GM23338 (cell line): ENCODE measurements at regions not wholly inside any gene's neighbourhood (a gene's known extent, or its start where the extent isn't known, plus 50 kb on each side); places are given as distances from the start of the nearest gene placed in this dataset.

Experiments
- ATAC-seq: fragments of 200-7000 bp; cut with Tn5 transposase; 3 replicates; pipeline ENCODE4 v1.9.1; 2020
- DNase-seq: peaks from one replicate; pipeline ENCODE4 v3.0.0-alpha.2; 2015; ENCODE audit warnings: low spot score
- H2AFZ ChIP-seq: fragments of 200-600 bp; sonication (generic); 2 replicates; pipeline ENCODE4 v1.8.0; 2016; ENCODE audit warnings: antibody characterized with exemption, mild to moderate bottlenecking, moderate library complexity
- H3F3A ChIP-seq: fragments of 200-600 bp; sonication (generic); replicated peaks from 2 replicates; pipeline ENCODE4 v1.8.0; 2017; ENCODE audit warnings: antibody characterized with exemption, mixed run types, low read depth
- H3K27ac ChIP-seq: fragments of 200-600 bp; sonication (generic); 2 replicates; pipeline ENCODE4 v1.6.1; 2016; ENCODE audit warnings: low read depth
- H3K27me3 ChIP-seq: fragments of 200-600 bp; sonication (generic); 2 replicates; pipeline ENCODE4 v1.8.0; 2016; ENCODE audit warnings: mild to moderate bottlenecking, mixed run types, moderate library complexity; ENCODE audit not compliant: insufficient read depth
- H3K36me3 ChIP-seq: fragments of 200-600 bp; sonication (generic); 2 replicates; pipeline ENCODE4 v1.8.0; 2016; ENCODE audit warnings: mild to moderate bottlenecking; ENCODE audit not compliant: insufficient read depth
- H3K4me1 ChIP-seq: fragments of 200-600 bp; sonication (generic); 2 replicates; pipeline ENCODE4 v1.8.0; 2016; ENCODE audit warnings: mild to moderate bottlenecking, moderate library complexity; ENCODE audit not compliant: insufficient read depth
- H3K4me2 ChIP-seq: fragments of 200-600 bp; sonication (generic); 2 replicates; pipeline ENCODE4 v1.7.1; 2017; ENCODE audit warnings: mixed run types
- H3K4me3 ChIP-seq: fragments of 200-600 bp; sonication (generic); 2 replicates; pipeline ENCODE4 v1.6.1; 2016; ENCODE audit warnings: mixed run types
- H3K79me2 ChIP-seq: fragments of 200-600 bp; sonication (generic); replicated peaks from 2 replicates; pipeline ENCODE4 v1.8.0; 2017; ENCODE audit warnings: mild to moderate bottlenecking; ENCODE audit not compliant: insufficient read depth
- H3K9me2 ChIP-seq: fragments of 200-600 bp; sonication (generic); 2 replicates; pipeline ENCODE4 v1.8.0; 2017; ENCODE audit not compliant: insufficient read depth
- H4K20me1 ChIP-seq: fragments of 200-600 bp; sonication (generic); replicated peaks from 2 replicates; pipeline ENCODE4 v1.8.0; 2017; ENCODE audit warnings: mild to moderate bottlenecking; ENCODE audit not compliant: insufficient read depth
- H3K27ac Mint-ChIP-seq: 2 replicates; pipeline ENCODE4 v1.8.0; 2020; ENCODE audit warnings: inconsistent platforms, mild to moderate bottlenecking, moderate library complexity, mixed read lengths
- H3K27me3 Mint-ChIP-seq: 3 replicates; pipeline ENCODE4 v1.8.0; 2022; ENCODE audit warnings: low read depth, mild to moderate bottlenecking, moderate library complexity, mixed read lengths, inconsistent platforms; ENCODE audit not compliant: insufficient read depth, poor library complexity
- H3K36me3 Mint-ChIP-seq: 3 replicates; pipeline ENCODE4 v1.8.0; 2021; ENCODE audit warnings: low read depth, mild to moderate bottlenecking, inconsistent platforms, moderate library complexity, mixed read lengths
- H3K4me1 Mint-ChIP-seq: 3 replicates; pipeline ENCODE4 v1.8.0; 2020; ENCODE audit warnings: mild to moderate bottlenecking, inconsistent platforms, mixed read lengths
- H3K4me3 Mint-ChIP-seq: 3 replicates; pipeline ENCODE4 v1.8.0; 2021; ENCODE audit warnings: moderate library complexity, mild to moderate bottlenecking, inconsistent platforms, mixed read lengths
- H3K9me3 Mint-ChIP-seq: 3 replicates; pipeline ENCODE4 v1.8.0; 2020; ENCODE audit warnings: moderate library complexity, mild to moderate bottlenecking, inconsistent platforms, mixed read lengths
- CTCF ChIP-seq, 2 experiments: fragments of 200-600 bp in 1 of 2; sonication (generic) in 1 of 2; conservative IDR thresholded peaks; 2 replicates each; pipeline versions ENCODE4 v1.5.1 to v1.6.1; 2016 to 2017; ENCODE audit warnings: antibody characterized with exemption in 2 of 2, low read depth in 2 of 2, mild to moderate bottlenecking in 2 of 2, moderate library complexity in 1 of 2
- EZH2 ChIP-seq: fragments of 200-600 bp; sonication (generic); IDR thresholded peaks from one replicate; pipeline ENCODE4 v1.8.0; 2017; ENCODE audit warnings: antibody characterized with exemption, mild to moderate bottlenecking, low read depth; ENCODE audit not compliant: unreplicated experiment
- NANOG ChIP-seq: IDR thresholded peaks from 2 replicates; pipeline ENCODE4 v1.6.1; 2016; ENCODE audit warnings: antibody characterized with exemption, borderline replicate concordance
- STAT1 ChIP-seq: IDR thresholded peaks from one replicate; pipeline ENCODE4 v1.6.1; 2016; ENCODE audit warnings: antibody characterized with exemption; ENCODE audit not compliant: unreplicated experiment
- ZNF462 ChIP-seq: fragments of 250-450 bp; sonication (Bioruptor Pico); IDR thresholded peaks from 2 replicates; pipeline ENCODE4 v1.5.0; 2020; ENCODE audit warnings: mild to moderate bottlenecking, moderate library complexity

- H3K4me1 Mint-ChIP-seq: no peaks in the 10 kb centered on the region; the same call in 2 of the 3 replicates
- H3K4me3 Mint-ChIP-seq: no peak overlapping the region
- Histone ChIP-seq H3F3A (no peaks in the 10 kb centered on the region), H3K79me2 (no peaks in the 10 kb centered on the region), H3K4me2 (no peak overlapping the region), H3K4me1 (no peaks in the 10 kb centered on the region), H3K36me3 (no peaks in the 10 kb centered on the region), H3K9me2 (no peaks in the 10 kb centered on the region), H3K4me3 (no peak overlapping the region), H3K27ac (no peak overlapping the region), H2AFZ (no peak overlapping the region), H4K20me1 (no peaks in the 10 kb centered on the region), H3K27me3 (no peaks in the 10 kb centered on the region)
- H3K36me3 Mint-ChIP-seq: no peaks in the 10 kb centered on the region
- no peak overlapping the region for H3K27ac Mint-ChIP-seq
- no peak for ATAC-seq
- H3K9me3 Mint-ChIP-seq: no peaks in the 10 kb centered on the region
- TF ChIP-seq CTCF (conservative IDR thresholded peaks at IDR 0.05; ENCODE audit: low read depth in 2 of 2) (no peak), EZH2 (no peak), ZNF462 (CRISPR knock-in tag) (no peak), STAT1 (no peak)
- no peak for DNase-seq
- no peaks in the 10 kb centered on the region for H3K27me3 Mint-ChIP-seq
These were observed 56.7 kb upstream of the PUDP start for GRCh38 chrX:7204619-7205018.

GRCh38 chrX:7202206-7202605 is 54.3 kb upstream of the PUDP start:
- Mint-ChIP-seq H3K27me3 (no peaks in the 10 kb centered on the region), H3K36me3 (no peaks in the 10 kb centered on the region), H3K27ac (no peak overlapping the region), H3K9me3 (no peaks in the 10 kb centered on the region), H3K4me3 (no peak overlapping the region), H3K4me1 (no peaks in the 10 kb centered on the region; the same call in 2 of the 3 replicates)
- Histone ChIP-seq H3K27ac (no peak overlapping the region), H3K4me1 (no peaks in the 10 kb centered on the region), H3K9me2 (no peaks in the 10 kb centered on the region), H3K27me3 (no peaks in the 10 kb centered on the region), H3K36me3 (no peaks in the 10 kb centered on the region), H3K4me2 (no peak overlapping the region), H4K20me1 (no peaks in the 10 kb centered on the region), H3K79me2 (no peaks in the 10 kb centered on the region), H3K4me3 (no peak overlapping the region), H3F3A (no peaks in the 10 kb centered on the region), H2AFZ (no peak overlapping the region)
- no peak for ATAC-seq
- no peak for DNase-seq
- no peak for TF ChIP-seq NANOG
- no peak for TF ChIP-seq ZNF462 (CRISPR knock-in tag)
